Endothelial cell of hepatic sinusoid (primary cell): ENCODE measurements at regions not wholly inside any gene's neighbourhood (a gene's known extent, or its start where the extent isn't known, plus 50 kb on each side); places are given as distances from the start of the nearest gene placed in this dataset.

ENCODE experiments used
- in situ Hi-C: cut with HindIII; loops from 2 replicates; pipeline ENCODE4 v1.10.0; 2017; ENCODE audit warnings: low sequenced_read_pairs

DNA sequence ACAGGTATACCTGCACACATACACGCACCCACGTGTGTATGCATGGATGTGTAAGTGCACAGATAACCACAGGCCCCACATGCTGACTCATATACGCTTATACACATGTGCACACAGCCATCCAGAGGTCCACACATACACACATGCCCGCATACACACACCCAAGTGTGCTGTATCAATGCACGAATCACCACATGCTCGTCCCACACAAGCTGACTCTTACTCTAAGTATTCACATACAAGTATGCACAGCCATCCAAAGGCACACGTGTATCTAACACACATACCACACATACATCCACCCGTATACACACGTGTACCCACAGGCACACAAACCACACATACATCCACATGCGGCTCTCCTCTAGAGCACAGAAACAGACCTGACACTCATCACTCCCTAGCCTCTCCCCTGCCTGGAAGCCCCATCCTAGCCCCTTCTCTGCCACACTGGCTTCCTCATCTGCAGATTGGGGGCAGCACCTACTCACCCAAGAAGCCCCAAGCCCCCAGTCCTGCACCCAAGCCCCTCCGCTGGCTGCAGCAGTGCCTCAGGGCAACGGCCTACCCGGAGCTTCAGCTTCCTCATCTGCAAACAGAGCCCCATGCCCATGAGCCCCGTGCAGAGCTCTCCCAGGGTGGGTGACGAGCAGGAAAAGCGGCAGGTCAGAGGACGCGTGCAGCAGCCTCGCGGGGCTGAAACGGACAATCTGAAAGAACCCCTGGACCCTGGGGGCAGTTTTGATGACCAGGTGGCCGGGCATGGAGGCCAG is 105.4 kb downstream of the NCOR2 start:
- in situ Hi-C loops = no loop called here

DNA sequence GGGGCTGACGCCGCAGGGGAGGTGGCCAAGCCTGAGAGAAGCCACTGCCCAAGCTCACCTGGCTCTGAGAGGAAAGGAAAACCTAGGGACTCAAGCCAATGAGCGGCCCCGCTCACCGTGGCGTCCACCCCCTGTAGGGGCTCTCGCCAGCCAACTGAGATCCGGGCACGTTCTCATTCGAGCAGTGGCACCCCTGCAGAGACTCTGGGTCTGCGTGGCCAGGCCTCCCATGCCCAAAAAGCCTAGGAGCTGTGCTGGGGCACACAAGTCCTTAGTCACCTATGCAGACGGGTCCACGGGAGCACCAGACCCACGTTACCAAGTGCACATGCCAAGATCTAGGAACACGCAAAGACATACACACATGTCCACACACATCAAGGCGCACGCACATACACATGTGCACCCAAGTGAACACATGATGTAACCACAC is 106.2 kb downstream of the NCOR2 start:
- in situ Hi-C loops = no loop called here

GRCh38 chr12:124460771-124461170 is 106.6 kb downstream of the NCOR2 start:
- in situ Hi-C loops = no loop called here

DNA sequence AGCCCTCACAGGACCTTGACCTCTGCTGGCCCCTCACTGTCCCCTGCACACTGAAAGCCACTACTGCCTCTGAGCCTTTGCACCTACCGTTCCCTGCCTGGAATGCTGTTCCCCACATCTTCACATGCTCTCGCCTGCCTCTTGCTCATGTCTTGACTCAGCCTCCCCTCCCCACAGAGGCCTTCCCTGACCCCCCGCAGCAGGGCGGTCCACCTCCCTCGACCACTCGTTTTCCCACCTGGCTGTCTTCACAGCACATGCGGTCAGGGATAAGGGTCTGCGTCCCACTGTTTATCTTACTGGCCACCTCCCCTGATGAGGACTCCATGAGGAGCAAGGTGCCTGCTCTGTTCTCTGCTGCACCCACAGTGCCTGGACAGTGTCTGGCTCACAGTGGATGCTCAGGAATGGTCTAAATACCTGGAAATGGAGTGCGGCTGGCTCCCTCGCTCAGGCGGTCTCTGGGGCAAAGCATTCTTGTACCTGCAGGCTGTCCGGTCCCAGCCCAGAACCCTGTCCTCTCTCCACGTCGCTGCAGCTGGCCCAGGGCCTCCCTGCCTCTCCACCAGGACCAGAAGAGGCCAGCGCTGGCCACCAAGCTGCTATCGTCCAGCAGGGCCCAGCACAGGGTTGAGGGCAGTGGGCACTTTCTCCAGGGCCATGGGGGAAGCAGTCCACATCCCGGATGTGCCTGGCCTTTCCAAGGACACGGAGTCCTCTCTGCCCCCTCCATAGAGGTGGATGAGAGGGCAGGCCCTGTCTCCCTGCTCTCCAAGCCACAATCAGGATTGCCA is 107.4 kb downstream of the NCOR2 start:
- in situ Hi-C loops = no loop called here

DNA sequence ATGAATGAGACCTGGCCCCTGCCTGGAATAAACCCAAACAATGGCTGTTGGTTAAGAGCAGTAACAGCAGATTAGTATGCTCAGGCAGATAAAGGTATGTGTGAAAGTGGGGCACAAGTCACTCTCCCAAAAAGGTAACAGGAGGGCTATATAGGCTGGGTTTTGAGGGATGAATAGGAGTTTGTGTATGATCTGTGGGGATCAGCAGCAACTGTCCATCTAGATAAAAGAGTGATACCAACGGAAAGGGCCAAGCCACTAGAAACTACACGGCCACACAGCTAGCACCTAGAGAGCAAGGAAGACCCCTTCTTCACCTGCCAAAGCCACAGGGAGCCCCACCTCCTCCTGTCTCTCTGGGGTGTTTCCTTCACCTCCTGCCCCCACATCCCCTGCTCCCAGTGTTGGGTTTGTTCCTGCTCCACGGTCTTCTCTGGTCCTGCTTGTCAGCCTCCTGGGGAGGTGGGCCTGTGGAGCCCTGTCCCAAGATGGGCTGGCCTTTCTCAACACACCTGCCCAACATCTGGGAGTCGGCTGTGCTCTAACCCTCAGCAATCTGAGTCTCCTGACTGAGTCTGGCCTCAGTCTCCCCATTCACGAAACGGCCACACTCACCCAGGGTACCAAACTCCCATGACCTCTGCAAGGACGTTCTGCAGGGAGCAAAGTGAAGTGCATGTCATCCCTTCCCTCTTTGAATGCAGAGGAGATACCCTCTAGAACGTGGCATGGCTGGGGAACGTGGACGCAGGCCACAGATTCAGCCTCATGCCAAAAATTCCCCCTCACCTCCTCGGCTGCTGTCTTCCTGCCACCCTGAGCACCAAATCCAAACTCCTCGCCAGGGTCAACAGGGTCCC is 108.2 kb downstream of the NCOR2 start:
- in situ Hi-C loops = no loop called here

DNA sequence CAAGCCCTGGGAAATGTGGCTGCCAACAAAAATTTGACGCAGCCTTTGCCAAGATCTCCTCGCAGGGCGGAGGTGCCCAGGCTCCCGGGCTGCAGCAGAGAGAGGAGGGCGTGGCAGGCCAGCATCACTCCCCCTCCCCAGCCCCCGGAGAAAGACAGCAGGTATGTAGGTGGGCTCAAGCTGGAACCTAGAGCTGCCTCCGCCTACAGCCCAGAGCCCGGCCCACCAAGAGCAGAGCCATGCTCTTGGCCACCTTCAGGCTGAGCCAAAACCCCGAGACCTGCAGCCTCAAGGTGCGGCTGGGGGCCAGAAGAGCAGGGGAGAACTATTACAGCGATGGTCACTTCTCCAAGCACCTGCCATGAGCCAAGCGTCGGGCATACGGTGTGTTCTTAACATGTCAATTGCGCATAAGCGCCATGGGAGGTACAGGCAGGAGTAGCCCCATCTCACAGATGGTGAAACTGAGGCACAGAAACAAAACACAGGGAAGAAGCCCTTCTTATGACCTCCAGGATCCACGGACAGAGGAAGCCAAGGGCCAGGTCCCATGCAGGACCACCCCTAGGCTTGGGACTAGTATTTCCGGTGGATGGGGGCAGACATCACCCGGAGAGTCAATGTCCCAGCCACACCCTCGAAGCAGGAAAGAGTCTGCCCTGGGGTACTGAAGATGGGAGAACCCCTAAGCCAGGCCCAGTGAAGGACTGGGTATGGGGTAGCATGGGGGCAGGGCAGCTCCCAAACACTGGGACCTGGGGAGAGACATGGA is 109.0 kb downstream of the NCOR2 start:
- in situ Hi-C loops = no loop called here

- in situ Hi-C loops = no loop called here
Observed at GRCh38 chr12:124457287-124458219, 109.9 kb downstream of the NCOR2 start.

GRCh38 chr12:124456652-124457152 is 110.7 kb downstream of the NCOR2 start:
- in situ Hi-C loops = no loop called here

- in situ Hi-C loops = no loop called here
Observed at GRCh38 chr12:124456133-124456651, 111.2 kb downstream of the NCOR2 start.

GRCh38 chr12:124455336-124455735 is 112.1 kb downstream of the NCOR2 start:
- in situ Hi-C loops = no loop called here

GRCh38 chr12:124454735-124455134 is 112.7 kb downstream of the NCOR2 start:
- in situ Hi-C loops = no loop called here

- in situ Hi-C loops = no loop called here
Observed at GRCh38 chr12:124454352-124454725, 113.1 kb downstream of the NCOR2 start.

DNA sequence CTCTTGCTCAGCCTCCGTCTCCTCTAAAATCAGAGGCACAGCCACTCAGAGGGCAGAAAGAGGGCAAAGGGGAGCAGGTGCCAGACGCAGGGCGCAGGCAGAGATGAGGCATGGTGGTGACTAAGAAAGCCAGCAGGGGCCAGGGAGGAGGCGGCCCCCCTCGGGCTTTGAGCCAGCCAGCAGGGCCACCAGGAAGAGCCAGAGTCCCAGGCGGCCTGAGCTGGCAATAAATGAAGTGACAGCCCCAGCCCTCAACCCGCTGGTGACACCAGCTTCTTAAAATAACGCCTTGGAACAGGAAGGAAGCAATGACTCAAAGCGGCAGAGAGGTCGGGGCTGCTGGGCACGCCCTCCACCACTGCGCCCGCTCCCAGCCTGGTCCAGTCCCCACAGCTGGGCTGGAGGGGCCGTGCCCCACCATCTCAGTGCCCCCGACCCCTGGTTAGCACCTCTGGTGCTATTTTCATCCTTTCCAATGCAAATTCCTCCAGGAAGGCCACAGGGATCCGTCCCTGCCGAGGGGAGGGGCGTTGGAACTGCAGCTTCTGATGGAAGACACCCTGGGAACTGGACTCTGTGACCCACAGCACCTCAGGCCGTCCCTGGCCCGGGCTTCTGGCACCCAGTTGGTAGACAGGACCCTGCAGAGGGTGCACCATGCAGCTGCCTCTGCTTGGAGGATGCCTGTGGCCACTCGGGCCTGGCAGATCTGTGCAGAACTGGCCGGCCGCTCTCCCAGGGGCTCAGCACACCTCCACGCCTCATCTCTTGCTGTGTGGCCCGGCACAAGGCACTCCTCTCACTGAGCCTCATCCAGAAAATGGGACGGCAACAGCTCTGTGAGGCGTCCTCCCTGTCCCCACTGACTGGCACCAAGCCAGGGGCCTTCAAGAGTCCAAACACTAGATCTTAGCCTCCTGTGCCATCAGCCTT is 113.7 kb downstream of the NCOR2 start:
- in situ Hi-C loops = no loop called here

GRCh38 chr12:124452576-124453331 is 114.7 kb downstream of the NCOR2 start:
- in situ Hi-C loops = no loop called here

GRCh38 chr12:124451637-124452243 is 115.7 kb downstream of the NCOR2 start:
- in situ Hi-C loops = no loop called here

DNA sequence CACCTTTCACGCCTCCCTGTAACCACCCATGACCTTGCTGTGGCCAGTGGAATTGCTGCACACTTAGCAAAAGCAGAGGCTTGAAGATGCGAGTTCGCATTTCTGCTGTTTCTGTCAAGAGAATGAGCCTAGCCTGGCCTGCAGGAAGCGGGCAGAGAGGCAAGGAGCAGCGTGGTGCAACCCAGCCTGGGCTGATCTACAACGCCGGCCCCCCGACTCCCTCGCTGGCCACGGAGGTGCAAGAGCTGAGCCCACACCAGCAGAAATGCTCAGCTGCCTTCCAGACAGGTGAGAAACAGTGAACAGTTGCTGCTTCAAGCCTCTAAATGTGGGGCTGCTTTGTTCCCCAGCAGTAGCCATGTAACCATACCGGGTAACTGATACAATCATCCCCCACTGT is 116.4 kb downstream of the NCOR2 start:
- in situ Hi-C loops = no loop called here

- in situ Hi-C loops = no loop called here
Observed at GRCh38 chr12:124450376-124450750, 117.0 kb downstream of the NCOR2 start.
